Immature natural killer cell (primary cell): ENCODE measurements at regions not wholly inside any gene's neighbourhood (a gene's known extent, or its start where the extent isn't known, plus 50 kb on each side); places are given as distances from the start of the nearest gene placed in this dataset.
"Not testable (repeated sequence)": the region's sequence is repeated elsewhere in the genome, so short reads cannot be mapped to it uniquely, and the experiment has no call there.

Experiments used
- DNase-seq, 3 donors: peaks; one replicate each; pipeline ENCODE4 v3.0.0; 2022; ENCODE audit warnings: mixed read lengths in 1 of 3
- H3K27ac Mint-ChIP-seq, 6 donors: one replicate each; pipeline ENCODE4 v1.8.0; 2020; ENCODE audit warnings: mixed read lengths in 6 of 6, mild to moderate bottlenecking in 5 of 6, inconsistent platforms in 4 of 6, moderate library complexity in 3 of 6
- H3K27me3 Mint-ChIP-seq, 3 donors: one replicate each; pipeline ENCODE4 v1.8.0; 2020 to 2021; ENCODE audit warnings: low read depth in 3 of 3, mild to moderate bottlenecking in 3 of 3, mixed read lengths in 3 of 3, moderate library complexity in 3 of 3, inconsistent platforms in 1 of 3
- H3K36me3 Mint-ChIP-seq, 3 donors: one replicate each; pipeline ENCODE4 v1.8.0; 2020; ENCODE audit warnings: mixed read lengths in 3 of 3, inconsistent platforms in 2 of 3, mild to moderate bottlenecking in 2 of 3
- H3K4me1 Mint-ChIP-seq, 2 donors: one replicate each; pipeline ENCODE4 v1.8.0; 2020; ENCODE audit warnings: inconsistent platforms in 2 of 2, mild to moderate bottlenecking in 2 of 2, mixed read lengths in 2 of 2, moderate library complexity in 1 of 2
- H3K4me3 Mint-ChIP-seq, 5 donors: one replicate each; pipeline ENCODE4 v1.8.0; 2020; ENCODE audit warnings: mild to moderate bottlenecking in 5 of 5, mixed read lengths in 5 of 5, inconsistent platforms in 3 of 5, moderate library complexity in 3 of 5
- H3K9me3 Mint-ChIP-seq, 6 donors: one replicate each; pipeline ENCODE4 v1.8.0; 2020; ENCODE audit warnings: mild to moderate bottlenecking in 6 of 6, mixed read lengths in 6 of 6, inconsistent platforms in 4 of 6, moderate library complexity in 3 of 6

- H3K4me1 Mint-ChIP-seq = no peaks in the 10 kb centered on the region
- H3K27me3 Mint-ChIP-seq = peaks cover 0 to 3% (median 2%) of the 10 kb centered on the region in 3 donors
- no peak overlapping the region for H3K27ac Mint-ChIP-seq
- H3K36me3 Mint-ChIP-seq = no peaks in the 10 kb centered on the region
- H3K9me3 Mint-ChIP-seq = peaks cover 7 to 14% (median 10%) of the 10 kb centered on the region in 6 donors
- no peak for DNase-seq
- H3K4me3 Mint-ChIP-seq = no peak overlapping the region
These were observed 193.1 kb downstream of the OTOL1 start for GRCh38 chr3:161689584-161690298.

- H3K27me3 Mint-ChIP-seq = peaks cover 0 to 3% (median 2%) of the 10 kb centered on the region in 3 donors
- H3K9me3 Mint-ChIP-seq = peaks cover 7 to 11% (median 10%) of the 10 kb centered on the region in 6 donors
- no peaks in the 10 kb centered on the region for H3K4me1 Mint-ChIP-seq
- no peaks in the 10 kb centered on the region for H3K36me3 Mint-ChIP-seq
- DNase-seq = no peak
- no peak overlapping the region for H3K27ac Mint-ChIP-seq
- H3K4me3 Mint-ChIP-seq = no peak overlapping the region
These were observed 193.7 kb downstream of the OTOL1 start for GRCh38 chr3:161690299-161690620.

GRCh38 chr3:161691677-161692076 is 195.1 kb downstream of the OTOL1 start:
- no peak for DNase-seq
- Mint-ChIP-seq H3K9me3 (peaks cover 0 to 10% (median 4%) of the 10 kb centered on the region in 6 donors), H3K4me3 (no peak overlapping the region), H3K27ac (no peak overlapping the region), H3K4me1 (no peaks in the 10 kb centered on the region), H3K27me3 (peaks cover 0 to 1% (median 0%) of the 10 kb centered on the region in 3 donors), H3K36me3 (no peaks in the 10 kb centered on the region)

- Mint-ChIP-seq H3K4me3 (no peak overlapping the region), H3K36me3 (no peaks in the 10 kb centered on the region), H3K27ac (no peak overlapping the region), H3K4me1 (no peaks in the 10 kb centered on the region), H3K9me3 (peaks cover 0 to 5% (median 3%) of the 10 kb centered on the region in 6 donors), H3K27me3 (no peaks in the 10 kb centered on the region)
- no peak for DNase-seq
These were observed 198.3 kb downstream of the OTOL1 start for GRCh38 chr3:161694682-161695564.

- no peak overlapping the region for H3K4me3 Mint-ChIP-seq
- no peaks in the 10 kb centered on the region for H3K27me3 Mint-ChIP-seq
- DNase-seq = no peak
- peaks cover 0 to 5% (median 3%) of the 10 kb centered on the region in 6 donors for H3K9me3 Mint-ChIP-seq
- no peaks in the 10 kb centered on the region for H3K4me1 Mint-ChIP-seq
- H3K36me3 Mint-ChIP-seq = no peaks in the 10 kb centered on the region
- H3K27ac Mint-ChIP-seq = no peak overlapping the region
These were observed 199.2 kb downstream of the OTOL1 start for GRCh38 chr3:161695811-161696210.

- H3K27me3 Mint-ChIP-seq = peaks cover 1 to 2% (median 1%) of the 10 kb centered on the region in 3 donors
- DNase-seq = no peak
- no peaks in the 10 kb centered on the region for H3K36me3 Mint-ChIP-seq
- no peaks in the 10 kb centered on the region for H3K4me1 Mint-ChIP-seq
- H3K9me3 Mint-ChIP-seq = peaks cover 1 to 15% (median 4%) of the 10 kb centered on the region in 6 donors
- no peak overlapping the region for H3K27ac Mint-ChIP-seq
- no peak overlapping the region for H3K4me3 Mint-ChIP-seq
These were observed 204.4 kb downstream of the OTOL1 start for GRCh38 chr3:161700998-161701397.

GRCh38 chr3:161707253-161707652 is 210.6 kb downstream of the OTOL1 start:
- H3K27ac Mint-ChIP-seq, H3K36me3 Mint-ChIP-seq, H3K4me3 Mint-ChIP-seq, H3K27me3 Mint-ChIP-seq, DNase-seq, H3K4me1 Mint-ChIP-seq: not testable (repeated sequence)
- H3K9me3 Mint-ChIP-seq = peaks cover 0 to 26% (median 11%) of the 10 kb centered on the region in 6 donors

- no peaks in the 10 kb centered on the region for H3K36me3 Mint-ChIP-seq
- no peak overlapping the region for H3K27ac Mint-ChIP-seq
These were observed 217.1 kb downstream of the OTOL1 start for GRCh38 chr3:161713731-161714130.

GRCh38 chr3:161731968-161732367 is 235.4 kb downstream of the OTOL1 start:
- no peak overlapping the region for H3K4me3 Mint-ChIP-seq
- DNase-seq = no peak
- H3K4me1 Mint-ChIP-seq = no peaks in the 10 kb centered on the region
- H3K36me3 Mint-ChIP-seq = no peaks in the 10 kb centered on the region
- H3K9me3 Mint-ChIP-seq = peaks cover 0 to 9% (median 2%) of the 10 kb centered on the region in 6 donors
- H3K27ac Mint-ChIP-seq = no peak overlapping the region
- H3K27me3 Mint-ChIP-seq = no peaks in the 10 kb centered on the region

More at GRCh38 chr3:161713731-161714130, 217.1 kb downstream of the OTOL1 start:
- Mint-ChIP-seq H3K27me3 (peaks cover 0 to 7% (median 0%) of the 10 kb centered on the region in 3 donors), H3K4me3 (no peak overlapping the region), H3K9me3 (peaks cover 0 to 24% (median 11%) of the 10 kb centered on the region in 6 donors), H3K4me1 (no peaks in the 10 kb centered on the region)
- no peak for DNase-seq

- H3K9me3 Mint-ChIP-seq = peaks cover 0 to 28% (median 4%) of the 10 kb centered on the region in 6 donors
These were observed 240.6 kb downstream of the OTOL1 start for GRCh38 chr3:161737171-161737570.

GRCh38 chr3:161740421-161740820 is 243.8 kb downstream of the OTOL1 start:
- H3K27ac Mint-ChIP-seq = no peak overlapping the region
- no peaks in the 10 kb centered on the region for H3K36me3 Mint-ChIP-seq

More at GRCh38 chr3:161737171-161737570, 240.6 kb downstream of the OTOL1 start:
- Mint-ChIP-seq H3K27me3 (no peaks in the 10 kb centered on the region), H3K36me3 (no peaks in the 10 kb centered on the region), H3K27ac (no peak overlapping the region), H3K4me3 (no peak overlapping the region), H3K4me1 (no peaks in the 10 kb centered on the region)
- no peak for DNase-seq

GRCh38 chr3:161744366-161744765 is 247.8 kb downstream of the OTOL1 start:
- DNase-seq = no peak
- Mint-ChIP-seq H3K27ac (no peak overlapping the region), H3K27me3 (no peaks in the 10 kb centered on the region), H3K4me1 (no peaks in the 10 kb centered on the region), H3K36me3 (no peaks in the 10 kb centered on the region), H3K9me3 (peaks cover 0 to 24% (median 6%) of the 10 kb centered on the region in 6 donors), H3K4me3 (no peak overlapping the region)

More at GRCh38 chr3:161740421-161740820, 243.8 kb downstream of the OTOL1 start:
- Mint-ChIP-seq H3K4me1 (no peaks in the 10 kb centered on the region), H3K9me3 (peaks cover 0 to 41% (median 8%) of the 10 kb centered on the region in 6 donors), H3K4me3 (no peak overlapping the region), H3K27me3 (no peaks in the 10 kb centered on the region)
- DNase-seq = no peak

GRCh38 chr3:161745741-161746140 is 249.1 kb downstream of the OTOL1 start:
- Mint-ChIP-seq H3K36me3 (no peaks in the 10 kb centered on the region), H3K9me3 (peaks cover 0 to 21% (median 5%) of the 10 kb centered on the region in 6 donors)

GRCh38 chr3:161748049-161748448 is 251.4 kb downstream of the OTOL1 start:
- Mint-ChIP-seq H3K9me3 (peaks cover 0 to 9% (median 2%) of the 10 kb centered on the region in 6 donors), H3K36me3 (no peaks in the 10 kb centered on the region), H3K27ac (no peak overlapping the region), H3K27me3 (no peaks in the 10 kb centered on the region), H3K4me3 (no peak overlapping the region), H3K4me1 (no peaks in the 10 kb centered on the region)
- no peak for DNase-seq

More at GRCh38 chr3:161745741-161746140, 249.1 kb downstream of the OTOL1 start:
- H3K27me3 Mint-ChIP-seq = no peaks in the 10 kb centered on the region
- H3K4me3 Mint-ChIP-seq = no peak overlapping the region
- H3K4me1 Mint-ChIP-seq = no peaks in the 10 kb centered on the region
- no peak overlapping the region for H3K27ac Mint-ChIP-seq
- no peak for DNase-seq
